Body of pancreas (tissue), 4 donors: ENCODE measurements at regions not wholly inside any gene's neighbourhood (a gene's known extent, or its start where the extent isn't known, plus 50 kb on each side); places are given as distances from the start of the nearest gene placed in this dataset.

Experiments
- ATAC-seq: fragments of 150-250 bp; one replicate; pipeline ENCODE4 v1.9.1; 2016
- DNase-seq, 4 donors: peaks; one replicate each; pipeline ENCODE4 v3.0.0-alpha.2; 2019
- H3K27ac ChIP-seq, 4 donors: fragments of 200-600 bp; sonication (generic); 1 replicate in 3 of 4; 2 replicates in 1 of 4; pipeline versions ENCODE4 v1.5.1 to v1.6.1; 2016 to 2019; ENCODE audit warnings: mild to moderate bottlenecking in 1 of 4, mixed read lengths in 1 of 4, moderate library complexity in 1 of 4
- H3K27me3 ChIP-seq, 2 donors: fragments of 200-600 bp; sonication (generic); one replicate each; pipeline ENCODE4 v1.6.0; 2016; ENCODE audit warnings: mild to moderate bottlenecking in 1 of 2
- H3K36me3 ChIP-seq, 2 donors: fragments of 200-600 bp; sonication (generic); replicated peaks in 1 of 2; 2 replicates each; pipeline ENCODE4 v1.5.1; 2016; ENCODE audit warnings: low read depth in 2 of 2; ENCODE audit not compliant: insufficient read depth in 1 of 2
- H3K4me1 ChIP-seq: fragments of 200-600 bp; sonication (generic); one replicate; pipeline ENCODE4 v1.6.0; 2016
- H3K4me3 ChIP-seq, 2 donors: fragments of 200-600 bp; sonication (generic); 1 replicate in 1 of 2; 2 replicates in 1 of 2; pipeline ENCODE4 v1.5.1; 2016 to 2019
- H3K9me3 ChIP-seq, 3 donors: fragments of 200-600 bp; sonication (generic); 1 replicate in 2 of 3; 2 replicates in 1 of 3; pipeline ENCODE4 v1.5.1; 2016
- CTCF ChIP-seq, 7 experiments: fragments of 450-650 bp in 4 of 7; fragments of 200-600 bp in 3 of 7; sonication (generic) in 3 of 7; IDR thresholded peaks; one replicate each; pipeline ENCODE4 v1.5.1; 2016 to 2019; ENCODE audit warnings: antibody characterized with exemption in 7 of 7
- POLR2A ChIP-seq, 3 donors: fragments of 450-650 bp; IDR thresholded peaks; one replicate each; pipeline ENCODE4 v1.6.1; 2016; ENCODE audit warnings: antibody characterized with exemption in 3 of 3, mild to moderate bottlenecking in 2 of 3
- WGBS, 2 donors: methylation state at CpG; one replicate each; pipeline ENCODE4 v1.1.5; 2017; 5-methylcytosine and 5-hydroxymethylcytosine counted together
- intact Hi-C: fragments of 100-400 bp; cut with DNase I; formaldehyde crosslinking; loops from one replicate; pipeline ENCODE4 v1.15.1; 2023

GRCh38 chr20:57791966-57792365, 82.2 kb upstream of the PMEPA1 start:
- DNase-seq (no peak), ATAC-seq (no peak)
- intact Hi-C loops, result no loop called here
- TF ChIP-seq POLR2A (IDR thresholded peaks at IDR 0.05) (no peak), CTCF (IDR thresholded peaks at IDR 0.05) (no peak)
- Histone ChIP-seq H3K27ac (no peak overlapping the region), H3K9me3 (no peaks in the 10 kb centered on the region), H3K4me3 (no peak overlapping the region), H3K4me1 (no peaks in the 10 kb centered on the region), H3K27me3 (no peaks in the 10 kb centered on the region), H3K36me3 (no peaks in the 10 kb centered on the region)
- WGBS, 2 donors, result 50 to 67% methylated on average over 8 of the region's 8 CpGs

GRCh38 chr20:57791178-57791962, 81.6 kb upstream of the PMEPA1 start:
- intact Hi-C loops, result no loop called here
- 73 to 75% methylated on average over 15 of the region's 15 CpGs for WGBS, 2 donors

GRCh38 chr20:57790176-57790575, 80.4 kb upstream of the PMEPA1 start:
- no peak for DNase-seq
- TF ChIP-seq POLR2A (IDR thresholded peaks at IDR 0.05) (no peak), CTCF (IDR thresholded peaks at IDR 0.05) (no peak)
- Histone ChIP-seq H3K4me3 (no peak overlapping the region), H3K27ac (no peak overlapping the region), H3K4me1 (no peaks in the 10 kb centered on the region), H3K36me3 (no peaks in the 10 kb centered on the region), H3K9me3 (no peaks in the 10 kb centered on the region), H3K27me3 (no peaks in the 10 kb centered on the region)
- 59 to 66% methylated on average over 6 to 8 of the region's 8 CpGs for whole genome bisulfite sequencing, 2 donors
- intact Hi-C loops, result no loop called here
- no peak for ATAC-seq

More at GRCh38 chr20:57791178-57791962, 81.6 kb upstream of the PMEPA1 start:
- Histone ChIP-seq H3K4me1 (no peaks in the 10 kb centered on the region), H3K9me3 (no peaks in the 10 kb centered on the region), H3K4me3 (no peak overlapping the region), H3K27ac (no peak overlapping the region), H3K27me3 (no peaks in the 10 kb centered on the region), H3K36me3 (no peaks in the 10 kb centered on the region)
- no peak for ATAC-seq
- DNase-seq, result no peak
- no peak for TF ChIP-seq POLR2A (IDR thresholded peaks at IDR 0.05)
- no peak for TF ChIP-seq CTCF (IDR thresholded peaks at IDR 0.05)

GRCh38 chr20:57788936-57789613, 79.3 kb upstream of the PMEPA1 start:
- Histone ChIP-seq H3K27ac (no peak overlapping the region), H3K4me3 (no peak overlapping the region), H3K9me3 (no peaks in the 10 kb centered on the region), H3K36me3 (no peaks in the 10 kb centered on the region), H3K4me1 (no peaks in the 10 kb centered on the region), H3K27me3 (no peaks in the 10 kb centered on the region)
- DNase-seq (no peak), ATAC-seq (no peak)
- intact Hi-C loops, result no loop called here
- 63 to 69% methylated on average over 12 to 19 of the region's 19 CpGs for WGBS, 2 donors
- TF ChIP-seq POLR2A (IDR thresholded peaks at IDR 0.05) (no peak), CTCF (IDR thresholded peaks at IDR 0.05) (no peak)
